Hematopoietic multipotent progenitor cell (in vitro differentiated cells): ENCODE measurements at regions not wholly inside any gene's neighbourhood (a gene's known extent, or its start where the extent isn't known, plus 50 kb on each side); places are given as distances from the start of the nearest gene placed in this dataset.
A peak's percentile ranks its signal among the peaks of the same experiment; 100 is the strongest.
"Not testable (repeated sequence)": the region's sequence is repeated elsewhere in the genome, so short reads cannot be mapped to it uniquely, and the experiment has no call there.

Experiments
- DNase-seq, 3 donors: peaks; one replicate each; pipeline ENCODE4 v3.0.0-alpha.2; 2011 to 2015; ENCODE audit warnings: low read depth in 2 of 3, low spot score in 2 of 3

DNA sequence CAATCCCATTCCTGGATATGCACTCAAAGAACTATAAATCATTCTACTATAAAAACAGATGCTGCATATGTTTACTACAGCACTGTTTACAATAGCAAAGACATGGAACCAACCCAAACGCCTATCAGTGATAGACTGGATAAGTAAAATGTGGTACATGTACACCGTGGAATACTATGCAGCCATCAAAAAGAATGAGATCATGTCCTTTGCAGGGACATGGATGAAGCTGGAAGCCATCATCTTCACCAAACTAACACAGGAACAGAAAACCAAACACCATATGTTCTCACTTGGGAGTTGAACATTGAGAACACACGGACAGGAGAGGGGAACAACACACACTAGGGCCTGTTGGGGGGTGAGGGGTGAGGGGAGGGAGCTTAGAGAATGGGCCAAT lies 274.9 kb upstream of the KIAA1217 start:
- not testable (repeated sequence) for DNase-seq

DNA sequence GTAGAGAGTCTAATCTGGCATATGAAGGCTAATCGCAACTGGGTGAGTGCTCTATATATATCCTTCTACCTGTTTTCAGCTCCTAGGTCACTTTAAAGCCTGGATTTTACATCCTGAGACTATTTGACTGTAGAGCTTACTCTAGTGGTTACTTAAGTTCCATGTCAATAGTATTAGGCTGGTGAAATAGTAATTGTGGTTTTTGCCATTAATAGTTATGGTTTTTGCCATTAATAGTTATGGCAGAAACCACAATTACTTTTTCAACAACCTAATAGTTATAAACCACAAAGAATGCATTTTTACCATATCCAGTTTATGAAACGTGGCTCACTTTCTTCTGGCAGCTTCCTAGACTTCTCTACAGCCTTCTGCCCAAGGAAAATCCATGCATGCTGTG lies 263.1 kb upstream of the KIAA1217 start:
- no peak for DNase-seq

DNA sequence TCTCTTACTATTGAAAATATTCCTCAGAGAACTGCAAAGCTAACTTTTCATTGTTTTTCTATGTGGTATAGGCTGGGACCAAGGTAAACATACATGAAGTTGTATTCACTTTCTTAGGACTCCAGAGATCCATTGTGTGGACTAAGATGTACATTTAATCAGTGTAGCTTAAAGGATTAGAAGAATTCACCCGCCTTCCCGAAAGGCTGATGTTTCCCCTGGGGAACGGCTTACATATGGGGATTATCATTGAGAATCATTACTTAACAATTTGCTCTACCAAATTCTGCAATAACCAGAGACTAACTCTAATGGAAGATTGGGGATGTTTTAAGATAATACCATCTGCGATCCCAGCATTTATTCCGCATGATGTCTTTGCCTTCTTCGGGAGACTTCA lies 257.1 kb upstream of the KIAA1217 start:
- DNase-seq = no peak

DNA sequence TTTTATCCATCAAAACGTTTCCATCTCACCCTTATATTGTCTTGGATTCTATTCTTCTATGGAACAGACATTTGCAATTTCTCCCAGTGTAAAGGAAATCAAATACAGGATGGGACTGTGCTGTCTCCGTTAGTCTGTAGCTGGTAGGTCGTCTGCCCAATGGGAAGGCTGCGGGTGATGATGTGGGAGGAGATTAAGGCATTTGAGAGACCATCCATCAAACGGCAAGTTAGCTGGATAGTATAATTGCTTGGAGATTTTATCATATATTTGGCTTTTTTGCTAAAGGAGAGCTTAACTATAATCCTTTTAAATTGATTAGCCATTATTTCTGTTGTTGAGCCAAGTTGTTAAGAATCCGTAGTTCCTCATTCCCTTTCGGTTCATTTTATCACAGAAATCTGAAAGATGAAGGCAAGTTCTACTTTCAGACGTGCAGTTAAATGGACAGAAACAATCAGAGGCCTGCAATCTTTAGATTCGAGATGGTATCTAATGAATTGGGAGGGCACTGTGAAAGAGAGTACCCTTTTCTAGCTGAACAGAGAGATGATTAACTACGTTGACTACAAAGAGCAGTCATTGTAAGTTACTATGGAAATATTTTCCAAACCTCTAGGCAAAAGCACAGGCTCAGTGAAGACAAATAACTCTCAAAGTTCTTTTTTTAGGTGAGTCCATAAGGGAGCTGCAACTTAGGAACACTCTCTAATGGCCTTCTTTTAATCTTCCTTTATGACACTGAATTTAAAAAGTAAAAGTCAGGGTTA lies 253.3 kb upstream of the KIAA1217 start:
- DNase-seq = no peak

DNA sequence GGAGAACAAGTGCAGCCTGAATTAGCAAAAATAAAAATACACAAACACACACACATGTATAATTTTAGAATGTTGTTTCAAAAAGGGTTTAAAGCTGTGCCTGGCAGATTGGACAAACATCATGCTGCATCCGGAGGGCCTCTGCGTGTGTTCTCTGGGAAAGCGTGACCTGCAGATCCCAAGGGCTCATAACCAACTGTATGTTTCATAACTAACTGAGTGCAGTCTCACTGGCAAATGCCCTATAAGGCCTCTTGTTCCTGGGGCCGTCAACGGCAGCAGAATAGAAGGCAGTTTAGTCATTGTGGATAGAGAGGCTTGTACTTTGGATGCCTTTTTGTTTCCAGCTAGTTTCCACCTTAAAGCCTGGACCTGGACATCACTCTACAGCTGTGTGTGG lies 243.8 kb upstream of the KIAA1217 start:
- no peak for DNase-seq

DNA sequence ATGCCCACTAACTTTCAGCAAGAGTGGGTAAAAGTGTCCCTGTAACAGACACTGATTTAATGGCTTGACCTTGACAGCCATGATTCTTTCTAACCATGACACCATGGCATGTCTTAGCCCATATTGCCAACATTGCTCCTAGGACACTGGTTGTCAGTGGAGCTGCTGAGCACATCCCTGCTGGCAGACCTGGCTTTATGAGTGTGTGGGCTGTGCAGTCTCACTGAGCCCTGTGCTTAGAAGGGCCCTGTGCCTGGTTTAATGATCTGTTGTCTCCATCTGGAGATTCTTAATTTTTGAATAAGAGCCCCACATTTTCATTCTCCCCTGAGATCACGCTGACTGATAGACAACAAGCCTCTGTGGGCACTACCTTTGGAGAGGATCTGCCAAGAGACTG lies 243.1 kb upstream of the KIAA1217 start:
- DNase-seq = no peak

DNA sequence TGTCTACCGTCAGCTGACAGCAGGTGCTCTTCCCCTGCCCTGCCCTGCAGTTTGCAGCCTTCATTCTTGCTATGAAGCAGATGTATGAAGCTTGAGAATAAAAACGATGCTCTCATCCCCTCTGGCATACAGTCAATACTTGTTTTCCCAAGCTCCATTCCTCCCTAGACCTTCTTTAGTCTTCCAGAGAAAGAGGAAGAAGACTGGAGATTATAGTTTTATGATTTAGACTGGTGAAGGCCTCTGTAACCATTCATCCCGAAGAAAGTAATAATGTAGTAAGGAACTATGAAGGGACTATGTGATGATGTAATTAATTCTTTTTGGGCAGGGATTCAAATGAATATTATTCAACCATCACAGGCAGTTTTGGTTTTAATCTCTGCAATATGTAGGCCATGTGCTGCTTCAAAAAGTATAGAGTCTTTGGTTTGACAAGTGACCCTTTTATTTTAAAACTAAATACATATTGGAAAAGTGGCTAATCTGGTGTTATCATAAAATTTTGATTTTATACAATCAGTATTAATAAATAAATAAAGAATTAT lies 242.4 kb upstream of the KIAA1217 start:
- DNase-seq = no peak

DNA sequence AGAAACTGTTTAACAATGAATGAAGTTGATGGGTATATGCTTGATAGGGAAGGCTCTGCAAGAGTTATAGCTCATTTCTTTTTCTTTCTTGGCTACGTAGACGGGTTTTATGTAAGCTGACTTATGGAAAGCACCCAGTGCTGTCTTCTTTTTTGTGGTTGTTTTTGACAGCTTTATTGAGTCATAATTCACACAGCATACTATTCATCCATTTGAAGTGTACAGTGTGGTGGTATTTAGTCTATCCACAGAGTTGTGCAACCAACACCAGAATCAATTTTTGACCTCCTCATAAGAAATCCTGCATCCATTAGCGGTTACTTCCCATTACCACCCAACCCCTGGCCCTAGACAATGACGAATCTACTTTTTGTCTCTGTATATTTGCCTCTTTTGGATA lies 240.6 kb upstream of the KIAA1217 start:
- DNase-seq = no peak

DNA sequence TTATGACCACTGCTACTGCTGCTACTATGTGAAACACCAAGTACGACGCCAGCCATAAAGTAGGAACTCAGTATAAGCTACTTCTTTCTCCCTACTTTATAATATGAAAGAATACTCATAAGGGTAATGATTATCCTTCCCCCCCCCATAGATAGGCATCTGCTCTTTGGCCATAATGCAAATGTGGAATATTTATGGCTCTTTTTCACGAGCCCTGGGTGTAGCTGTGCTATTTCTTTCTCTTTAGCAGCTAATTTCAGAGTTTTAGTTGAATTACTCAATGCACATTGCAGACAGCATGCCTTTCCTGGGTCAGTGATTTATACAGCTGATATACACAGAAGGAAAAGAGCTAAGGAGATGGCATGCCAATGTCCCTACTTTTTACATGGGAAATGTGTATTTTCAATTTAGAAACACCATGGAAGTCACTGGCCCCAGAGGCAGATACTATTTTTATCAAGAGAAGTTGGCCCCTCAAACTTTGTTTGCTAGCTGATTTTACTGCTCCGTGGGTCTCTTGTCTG lies 234.1 kb upstream of the KIAA1217 start:
- DNase-seq = no peak

DNA sequence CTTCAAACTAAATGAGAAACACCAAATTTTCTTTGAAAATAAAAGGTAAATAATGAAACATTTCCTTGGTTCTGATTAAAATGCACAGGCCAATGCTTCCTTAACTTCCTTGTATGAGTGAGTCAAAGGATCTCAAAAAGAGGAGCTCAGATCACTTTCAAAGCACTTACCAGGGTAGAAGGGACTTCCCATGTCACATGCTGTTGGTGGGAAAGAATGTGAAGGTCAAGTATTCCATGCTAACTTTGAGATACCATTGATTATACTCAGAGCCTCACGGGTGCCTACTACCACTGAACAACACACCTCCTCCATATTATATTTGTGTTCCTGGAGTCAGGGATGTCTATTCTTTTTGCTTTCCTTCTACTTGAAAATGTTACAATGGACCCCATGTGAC lies 233.5 kb upstream of the KIAA1217 start:
- no peak for DNase-seq

DNA sequence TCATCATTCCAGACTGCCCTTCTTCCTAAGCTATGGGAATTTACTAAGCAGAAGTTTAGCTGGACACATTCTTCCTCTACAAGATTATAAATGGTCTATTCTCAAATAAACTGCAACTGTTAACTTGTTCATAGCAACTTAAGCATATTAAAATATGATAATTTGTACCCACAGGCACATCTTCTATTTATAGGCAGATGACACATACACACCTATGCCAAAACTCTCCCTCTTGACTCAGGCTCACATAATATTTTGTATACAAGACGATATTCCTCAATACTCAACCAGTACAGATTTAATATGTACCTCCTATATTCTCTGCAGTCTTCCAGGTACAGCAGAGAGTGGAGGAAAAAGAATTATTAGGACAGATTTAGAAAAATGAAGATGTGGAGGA lies 232.7 kb upstream of the KIAA1217 start:
- no peak for DNase-seq

DNA sequence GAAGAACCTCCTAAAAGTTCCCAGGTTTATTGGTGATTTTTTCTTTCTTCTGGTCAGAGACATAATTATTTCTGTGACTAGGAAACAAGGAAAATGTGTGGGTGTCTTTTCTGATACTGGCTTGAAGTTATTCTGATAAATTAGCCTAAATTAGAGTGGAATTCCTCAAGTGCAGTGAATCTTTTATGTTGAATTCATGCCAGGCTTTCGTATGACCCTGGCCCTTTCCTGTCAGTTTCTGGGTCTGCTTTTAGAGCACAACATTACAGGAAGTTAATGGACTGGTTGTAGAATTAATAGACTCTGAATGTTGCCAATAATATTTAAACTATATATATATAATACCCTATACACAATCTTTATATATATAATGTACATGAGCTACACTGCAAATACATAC lies 230.6 kb upstream of the KIAA1217 start:
- DNase-seq = no peak

DNA sequence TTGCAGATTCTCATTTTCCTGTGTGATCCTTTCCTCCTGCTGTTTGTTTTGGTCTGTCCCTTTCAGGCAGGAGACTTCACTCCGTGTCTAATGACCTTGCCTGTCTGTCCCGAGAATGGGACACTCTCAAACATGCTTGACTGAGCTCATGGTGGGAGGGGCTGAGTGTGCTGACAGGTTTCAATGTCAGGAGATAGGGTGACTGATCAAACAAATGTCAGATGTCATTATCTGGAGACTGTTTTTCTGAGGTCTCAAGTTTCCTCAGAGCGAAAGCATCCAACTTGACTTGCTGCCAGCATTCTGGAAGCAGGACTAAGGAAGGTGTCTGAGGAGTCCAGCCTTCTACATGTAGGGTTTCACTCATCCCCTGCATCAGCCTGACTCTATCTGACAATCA lies 228.8 kb upstream of the KIAA1217 start:
- no peak for DNase-seq

DNA sequence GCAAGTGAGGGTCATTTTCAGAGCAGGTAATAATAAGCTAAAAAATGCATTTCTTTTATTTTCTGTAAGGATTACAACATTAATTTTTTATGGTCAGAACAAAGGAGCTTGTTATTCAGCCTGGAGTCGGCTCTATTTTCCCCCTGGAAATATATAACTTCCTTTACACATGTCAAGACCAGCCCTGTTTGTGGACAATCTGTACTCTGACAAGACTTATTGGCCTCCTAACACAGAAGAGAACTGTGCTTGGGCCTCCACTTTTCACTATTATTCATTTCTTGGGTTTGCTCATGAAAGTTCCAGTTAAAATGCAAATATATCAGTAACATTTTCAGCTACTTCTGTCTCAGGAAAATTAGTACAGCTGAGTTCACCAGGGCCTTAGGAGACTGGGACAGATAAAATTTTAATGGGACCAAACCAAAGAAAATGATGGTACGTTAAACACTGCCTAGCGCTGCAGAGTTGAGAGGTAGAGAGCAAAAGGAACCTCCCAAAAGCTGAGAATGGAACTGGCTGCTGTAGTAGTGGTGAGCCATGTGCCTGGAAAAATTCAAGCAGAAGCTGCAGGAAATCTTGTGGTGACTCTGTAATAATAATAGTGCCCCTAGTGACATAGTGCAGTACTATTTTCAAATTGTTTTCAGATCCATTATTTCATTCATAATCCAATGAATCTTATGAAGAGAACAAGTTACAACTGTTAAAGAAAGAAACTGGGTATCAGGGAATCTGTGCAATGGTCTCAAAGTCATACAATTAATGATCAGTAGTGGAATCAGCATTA lies 227.2 kb upstream of the KIAA1217 start:
- no peak for DNase-seq

DNA sequence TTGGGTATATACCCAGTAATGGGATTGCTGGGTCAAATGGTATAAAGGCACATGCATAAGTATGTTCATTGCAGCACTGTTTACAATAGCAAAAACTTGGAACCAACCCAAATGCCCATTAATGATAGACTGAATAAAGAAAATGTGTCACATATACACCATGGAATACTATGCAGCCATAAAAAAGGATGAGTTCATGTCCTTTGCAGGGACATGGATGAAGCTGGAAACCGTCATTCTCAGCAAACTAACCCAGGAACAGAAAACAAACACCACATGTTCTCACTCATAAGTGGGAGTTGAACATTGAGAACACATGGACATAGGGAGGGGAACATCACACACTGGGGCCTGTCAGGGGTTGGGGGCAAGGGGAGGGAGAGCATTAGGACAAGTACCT lies 224.5 kb upstream of the KIAA1217 start:
- DNase-seq = not testable (repeated sequence)

DNA sequence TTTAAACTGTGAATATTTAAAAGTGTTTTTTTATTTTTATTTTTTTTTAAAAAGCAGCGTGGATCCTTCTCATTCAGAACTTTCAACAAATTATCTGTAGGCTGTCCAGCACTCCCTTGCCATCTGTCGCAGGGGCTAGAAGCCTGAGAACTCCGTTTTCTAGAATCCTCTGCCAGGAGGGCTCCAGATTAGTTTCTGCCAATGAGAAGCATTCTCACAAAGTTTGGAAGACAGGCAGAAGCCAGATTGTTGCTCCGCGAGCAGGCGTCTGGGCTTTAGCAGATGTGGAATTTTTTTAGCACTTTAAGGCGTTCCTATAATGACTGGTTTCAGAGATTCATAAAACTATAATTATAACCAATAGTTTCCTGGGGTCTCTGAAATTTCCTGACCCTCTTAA lies 220.9 kb upstream of the KIAA1217 start:
- DNase-seq = no peak

DNA sequence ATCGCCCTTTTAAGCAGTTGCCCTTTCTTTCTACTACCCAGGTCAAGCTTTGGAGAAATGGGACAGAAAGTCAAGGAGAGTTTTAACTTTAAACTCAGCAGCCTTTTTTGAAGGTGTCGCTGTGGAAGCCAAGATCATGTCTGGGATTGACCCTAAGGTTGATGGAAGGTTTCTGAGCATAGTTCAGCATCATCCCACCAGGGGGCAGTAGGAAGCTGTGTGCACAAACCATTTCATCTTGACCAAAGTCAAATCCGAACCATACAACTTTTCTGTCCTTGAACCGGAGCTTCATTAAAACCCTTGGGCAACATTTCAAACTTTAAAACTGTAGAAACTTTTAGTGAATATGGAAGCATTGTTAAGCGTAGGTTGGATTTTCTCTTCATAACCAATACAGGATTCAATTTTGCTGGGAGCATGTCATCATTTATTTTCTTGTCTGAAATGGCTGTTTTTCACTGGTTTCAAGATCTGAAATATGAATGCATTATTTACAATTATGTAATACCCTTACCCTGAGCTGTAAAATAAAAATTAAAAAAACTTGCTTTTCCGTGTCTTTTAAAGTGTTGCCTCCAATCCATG lies 214.4 kb upstream of the KIAA1217 start:
- DNase-seq = peak in 2 of 3 donors; percentile 3 to 38

DNA sequence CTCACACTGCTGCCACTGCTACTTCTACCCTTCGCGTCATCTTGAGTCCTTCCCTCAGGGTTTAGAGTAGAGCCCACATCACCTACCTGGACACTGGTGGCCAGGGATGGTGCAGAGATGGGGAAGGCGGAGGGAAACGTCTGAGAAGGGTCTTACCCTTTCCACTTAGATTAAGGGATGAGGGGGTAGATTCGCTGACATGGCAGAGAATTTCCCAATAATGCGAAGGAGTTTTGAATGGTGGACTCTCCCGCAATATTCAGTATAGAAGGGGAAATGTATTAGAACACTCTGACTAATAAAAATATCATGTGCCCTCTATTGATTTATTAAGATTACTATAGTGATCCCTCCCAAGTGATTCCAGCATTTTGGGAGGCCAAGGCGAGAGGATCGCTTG lies 209.5 kb upstream of the KIAA1217 start:
- no peak for DNase-seq

DNA sequence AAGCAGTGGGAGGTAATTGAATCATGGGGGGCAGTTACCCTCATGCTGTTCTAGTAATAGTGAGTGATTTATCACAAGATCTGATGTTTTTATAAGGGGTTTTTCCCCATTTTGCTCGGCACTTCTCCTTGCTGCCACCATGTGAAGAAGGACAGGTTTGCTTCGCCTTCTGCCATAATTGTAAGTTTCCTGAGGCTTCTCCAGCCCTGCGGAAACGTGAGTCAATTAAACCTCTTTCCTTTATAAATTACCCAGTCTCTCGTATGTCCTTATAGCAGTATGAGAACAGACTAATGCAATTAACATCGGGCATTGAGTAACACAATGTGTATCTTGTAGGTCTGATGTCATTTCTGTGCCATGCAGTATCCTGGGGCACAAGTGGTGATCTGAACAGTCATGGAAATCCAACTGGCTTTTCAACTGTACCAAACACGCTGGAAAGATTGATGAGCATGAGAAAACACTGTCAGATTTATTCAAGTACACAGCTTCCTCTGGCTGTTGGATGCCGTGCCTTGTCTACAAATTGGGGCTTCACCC lies 208.6 kb upstream of the KIAA1217 start:
- no peak for DNase-seq

DNA sequence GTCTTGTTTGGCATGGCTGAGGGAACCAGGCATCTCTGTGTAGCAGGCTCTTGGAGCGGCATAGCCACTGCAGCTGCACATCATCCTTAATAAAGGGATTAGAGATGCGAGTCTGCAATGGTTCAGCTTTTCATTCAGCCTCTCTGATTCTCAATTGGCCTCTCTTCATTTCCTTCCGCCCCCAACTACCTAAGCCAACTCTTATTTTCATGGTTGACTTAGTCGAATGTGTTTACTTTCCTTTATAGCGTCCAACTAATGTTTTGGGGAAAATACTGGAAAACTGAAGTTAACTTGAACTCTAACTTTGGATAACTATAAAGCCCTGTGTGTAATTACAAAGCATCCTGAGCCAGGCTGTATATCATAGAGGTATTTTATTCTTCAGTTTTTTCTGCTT lies 202.2 kb upstream of the KIAA1217 start:
- no peak for DNase-seq

DNA sequence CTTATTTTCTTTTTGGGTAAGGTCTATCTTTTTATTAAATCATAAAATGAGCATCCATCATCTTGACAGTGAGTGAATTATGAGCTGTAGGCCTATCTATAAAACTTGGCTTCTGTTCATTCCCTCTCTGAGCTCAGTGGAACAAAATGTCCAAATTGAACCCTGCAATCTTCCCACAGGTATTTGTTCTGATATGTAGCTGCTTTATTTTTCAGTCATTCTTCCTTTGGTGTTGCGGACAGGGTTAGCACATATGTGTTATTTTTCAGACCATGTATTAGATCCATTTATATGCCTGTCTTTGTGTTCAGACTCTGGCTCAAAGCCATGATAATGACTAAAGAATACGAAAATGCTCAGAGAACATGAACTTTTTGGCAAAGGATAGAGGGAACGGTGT lies 201.6 kb upstream of the KIAA1217 start:
- no peak for DNase-seq
